ENCODE measurements at regions not wholly inside any gene's neighbourhood (a gene's known extent, or its start where the extent isn't known, plus 50 kb on each side); places are given as distances from the start of the nearest gene placed in this dataset.
"Not testable (repeated sequence)": the region's sequence is repeated elsewhere in the genome, so short reads cannot be mapped to it uniquely, and the experiment has no call there.

- DNase-seq: no peak
- intact Hi-C loops (cut with DNase I): no loop called here
- no peaks in the 10 kb centered on the region for H3K9me3 ChIP-seq
- H3K36me3 ChIP-seq: no peaks in the 10 kb centered on the region
- H3K27me3 ChIP-seq: no peaks in the 10 kb centered on the region
- H3K4me1 ChIP-seq: peaks cover 3% of the 10 kb centered on the region in 2 donors
- H3K27ac ChIP-seq: no peak overlapping the region
- WGBS, 2 donors: 100% methylated on average over 1 of the region's 1 CpG
- H3K4me3 ChIP-seq (replicated peaks in 1 of 3): no peak overlapping the region
- TF ChIP-seq CTCF (IDR thresholded peaks at IDR 0.05) (no peak), POLR2A (IDR thresholded peaks at IDR 0.05) (no peak)
Observed at GRCh38 chrX:40872351-40872750, 137.0 kb upstream of the MED14 start.

DNA sequence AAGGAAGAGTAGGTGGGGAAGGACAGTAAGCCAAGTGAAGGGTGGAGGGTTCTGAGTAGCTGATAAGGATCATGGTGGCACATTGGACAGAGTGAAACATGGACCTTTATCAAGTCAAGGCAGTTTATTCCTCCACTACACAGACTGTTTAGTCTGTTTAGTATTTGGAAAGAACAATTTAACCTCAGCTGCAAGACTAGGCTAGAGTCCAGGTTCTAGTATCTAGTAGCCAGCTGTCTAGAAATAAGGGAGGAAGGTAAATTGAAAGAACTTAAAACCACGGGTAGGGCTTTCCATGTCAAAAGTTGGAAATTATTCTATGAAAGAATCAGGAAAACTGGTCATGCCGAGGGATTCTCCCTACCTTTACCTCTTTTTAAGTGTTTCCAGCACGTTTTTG lies 140.1 kb upstream of the MED14 start:
- no peak for TF ChIP-seq CTCF (IDR thresholded peaks at IDR 0.05)
- TF ChIP-seq POLR2A (IDR thresholded peaks at IDR 0.05): no peak
- H3K36me3 ChIP-seq: no peaks in the 10 kb centered on the region
- DNase-seq: no peak
- H3K4me3 ChIP-seq (replicated peaks in 1 of 3): no peak overlapping the region
- 76 to 92% methylated on average over 3 of the region's 3 CpGs for WGBS, 2 donors
- H3K27ac ChIP-seq: no peak overlapping the region
- H3K4me1 ChIP-seq: no peaks in the 10 kb centered on the region
- H3K9me3 ChIP-seq: no peaks in the 10 kb centered on the region
- H3K27me3 ChIP-seq: no peaks in the 10 kb centered on the region
- intact Hi-C loops (cut with DNase I): no loop called here

GRCh38 chrX:40877887-40878286 lies 142.5 kb upstream of the MED14 start:
- no peak for TF ChIP-seq POLR2A (IDR thresholded peaks at IDR 0.05)
- TF ChIP-seq CTCF (IDR thresholded peaks at IDR 0.05): peak in 3 of 6 experiments; percentile 17 to 36 (median 35)
- Histone ChIP-seq H3K27me3 (no peaks in the 10 kb centered on the region), H3K27ac (no peak overlapping the region), H3K36me3 (no peaks in the 10 kb centered on the region), H3K4me1 (no peaks in the 10 kb centered on the region), H3K9me3 (no peaks in the 10 kb centered on the region), H3K4me3 (replicated peaks in 1 of 3) (no peak overlapping the region)
- DNase-seq: no peak
- WGBS, 2 donors: 47 to 65% methylated on average over 4 of the region's 4 CpGs
- intact Hi-C loops (cut with DNase I): no loop called here

GRCh38 chrX:40878766-40879165 lies 143.4 kb upstream of the MED14 start:
- no peak for DNase-seq
- H3K27me3 ChIP-seq: no peaks in the 10 kb centered on the region
- no peak overlapping the region for H3K4me3 ChIP-seq (replicated peaks in 1 of 3)
- no peak overlapping the region for H3K27ac ChIP-seq
- WGBS, 2 donors: 82 to 87% methylated on average over 3 of the region's 3 CpGs
- no peaks in the 10 kb centered on the region for H3K36me3 ChIP-seq
- intact Hi-C loops (cut with DNase I): no loop called here
- TF ChIP-seq POLR2A (IDR thresholded peaks at IDR 0.05): no peak
- no peak for TF ChIP-seq CTCF (IDR thresholded peaks at IDR 0.05)
- no peaks in the 10 kb centered on the region for H3K9me3 ChIP-seq
- H3K4me1 ChIP-seq: no peaks in the 10 kb centered on the region

DNA sequence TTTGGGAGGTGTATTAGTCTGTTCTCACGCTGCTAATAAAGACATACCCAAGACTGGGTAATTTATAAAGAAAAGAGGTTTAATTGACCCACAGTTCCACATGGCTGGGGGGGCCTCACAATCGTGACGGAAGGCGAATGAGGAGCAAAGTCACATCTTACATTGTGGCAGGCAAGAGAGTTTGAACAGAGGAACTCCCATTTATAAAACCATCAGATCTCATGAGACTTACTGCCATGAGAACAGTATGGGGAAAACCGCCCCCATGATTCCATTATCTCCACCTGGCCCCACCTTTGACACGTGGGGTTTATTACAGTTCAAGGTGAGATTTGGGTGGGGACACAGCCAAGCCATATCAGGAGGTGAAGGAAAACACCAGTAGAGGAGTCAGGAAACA lies 143.8 kb upstream of the MED14 start:
- H3K27ac ChIP-seq; intact Hi-C loops (cut with DNase I); H3K4me3 ChIP-seq (replicated peaks in 1 of 3); H3K36me3 ChIP-seq; H3K27me3 ChIP-seq; H3K4me1 ChIP-seq; DNase-seq; H3K9me3 ChIP-seq: not testable (repeated sequence)
- 81 to 86% methylated on average over 6 of the region's 6 CpGs for WGBS, 2 donors

DNA sequence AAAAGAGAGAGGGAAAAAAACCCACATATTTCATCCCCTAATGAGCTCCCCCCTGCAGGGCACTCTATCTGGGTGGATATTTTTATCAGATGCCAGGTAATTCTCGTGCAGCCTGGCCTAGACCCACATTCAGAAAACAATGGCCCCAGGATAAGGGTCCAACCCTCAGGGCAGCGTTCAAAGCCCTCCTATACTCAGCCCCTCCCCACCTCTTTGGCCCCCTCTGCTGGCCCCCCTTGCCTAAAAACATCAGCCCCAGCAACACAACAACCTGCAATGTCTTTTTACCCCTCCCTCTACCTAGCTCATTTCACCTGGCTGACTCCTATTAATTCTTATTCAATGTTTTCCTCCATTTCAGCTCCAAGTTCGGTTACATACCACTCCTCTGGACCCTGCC lies 145.4 kb upstream of the MED14 start:
- WGBS, 2 donors: 58 to 63% methylated on average over 3 of the region's 3 CpGs
- no peak for DNase-seq
- H3K4me1 ChIP-seq: no peaks in the 10 kb centered on the region
- no peak for TF ChIP-seq POLR2A (IDR thresholded peaks at IDR 0.05)
- no peak for TF ChIP-seq CTCF (IDR thresholded peaks at IDR 0.05)
- no peak overlapping the region for H3K4me3 ChIP-seq (replicated peaks in 1 of 3)
- no peaks in the 10 kb centered on the region for H3K27me3 ChIP-seq
- H3K36me3 ChIP-seq: no peaks in the 10 kb centered on the region
- no peaks in the 10 kb centered on the region for H3K9me3 ChIP-seq
- no peak overlapping the region for H3K27ac ChIP-seq
- intact Hi-C loops (cut with DNase I): no loop called here

All from thyroid gland (tissue), 4 donors.